Neural progenitor cell (in vitro differentiated cells): ENCODE measurements at regions not wholly inside any gene's neighbourhood (a gene's known extent, or its start where the extent isn't known, plus 50 kb on each side); places are given as distances from the start of the nearest gene placed in this dataset.

Experiments
- EZH2 ChIP-seq: fragments of 200-600 bp; sonication (generic); IDR thresholded peaks from 2 replicates; pipeline ENCODE4 v1.6.1; 2017; ENCODE audit warnings: antibody characterized with exemption, mild to moderate bottlenecking, moderate library complexity
- TF ChIP-seq, protein P1 (sequence below): fragments of 200-600 bp; sonication (generic); IDR thresholded peaks from 2 replicates; pipeline ENCODE4 v1.5.1; 2017; ENCODE audit warnings: antibody characterized with exemption, mild to moderate bottlenecking

DNA sequence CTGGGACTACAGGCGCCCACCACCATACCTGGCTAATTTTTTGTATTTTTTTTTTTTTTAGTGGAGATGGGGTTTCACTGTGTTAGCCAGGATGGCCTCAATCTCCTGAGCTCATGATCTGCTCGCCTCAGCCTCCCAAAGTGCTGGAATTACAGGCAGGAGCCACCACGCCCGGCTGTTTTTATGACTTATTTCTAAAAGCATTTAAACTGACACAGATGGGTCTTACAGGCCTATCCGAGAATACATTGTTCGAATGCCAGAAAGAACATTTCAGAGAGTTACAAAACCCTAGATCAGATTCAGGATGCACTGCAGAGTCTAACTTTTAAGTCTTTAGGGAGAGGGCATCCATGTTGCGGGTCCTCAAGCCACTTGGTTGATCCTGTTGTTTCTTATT, 234.7 kb upstream of the MAF start:
- TF ChIP-seq, protein P1, sequence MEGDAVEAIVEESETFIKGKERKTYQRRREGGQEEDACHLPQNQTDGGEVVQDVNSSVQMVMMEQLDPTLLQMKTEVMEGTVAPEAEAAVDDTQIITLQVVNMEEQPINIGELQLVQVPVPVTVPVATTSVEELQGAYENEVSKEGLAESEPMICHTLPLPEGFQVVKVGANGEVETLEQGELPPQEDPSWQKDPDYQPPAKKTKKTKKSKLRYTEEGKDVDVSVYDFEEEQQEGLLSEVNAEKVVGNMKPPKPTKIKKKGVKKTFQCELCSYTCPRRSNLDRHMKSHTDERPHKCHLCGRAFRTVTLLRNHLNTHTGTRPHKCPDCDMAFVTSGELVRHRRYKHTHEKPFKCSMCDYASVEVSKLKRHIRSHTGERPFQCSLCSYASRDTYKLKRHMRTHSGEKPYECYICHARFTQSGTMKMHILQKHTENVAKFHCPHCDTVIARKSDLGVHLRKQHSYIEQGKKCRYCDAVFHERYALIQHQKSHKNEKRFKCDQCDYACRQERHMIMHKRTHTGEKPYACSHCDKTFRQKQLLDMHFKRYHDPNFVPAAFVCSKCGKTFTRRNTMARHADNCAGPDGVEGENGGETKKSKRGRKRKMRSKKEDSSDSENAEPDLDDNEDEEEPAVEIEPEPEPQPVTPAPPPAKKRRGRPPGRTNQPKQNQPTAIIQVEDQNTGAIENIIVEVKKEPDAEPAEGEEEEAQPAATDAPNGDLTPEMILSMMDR, result no peak
- TF ChIP-seq EZH2, result no peak
